T-cell (primary cell): ENCODE measurements at regions not wholly inside any gene's neighbourhood (a gene's known extent, or its start where the extent isn't known, plus 50 kb on each side); places are given as distances from the start of the nearest gene placed in this dataset.
A peak's percentile ranks its signal among the peaks of the same experiment; 100 is the strongest.

Source experiments
- ATAC-seq, 4 experiments: fragments of 200-7000 bp in 3 of 4; fragments of 150-1000 bp in 1 of 4; cut with Tn5 transposase; replicated peaks in 1 of 4; 1 replicate in 3 of 4; 2 replicates in 1 of 4; pipeline ENCODE4 v1.10.0; 2021; ENCODE audit warnings: moderate library complexity in 3 of 4, mild to moderate bottlenecking in 2 of 4, moderate number of reproducible peaks in 1 of 4
- CTCF ChIA-PET, 2 donors: fragments of 300-600 bp; sonication (Branson Sonifier 250); formaldehyde crosslinking; loops; one replicate each; lab custom pipeline; 2022; ENCODE audit warnings: antibody characterized with exemption in 2 of 2; lab: Charles Lee
- POLR2A ChIA-PET, 2 donors: fragments of 300-600 bp; sonication (Branson Sonifier 250); formaldehyde crosslinking; loops; one replicate each; lab custom pipeline; 2022; ENCODE audit warnings: antibody characterized with exemption in 2 of 2; lab: Charles Lee
- DNase-seq, 35 experiments: peaks; one replicate each; pipeline versions ENCODE4 v3.0.0 to v3.0.0-alpha.2; 2013 to 2023
- H3K27ac ChIP-seq: one replicate; pipeline ENCODE4 v1.5.1; 2013; ENCODE audit warnings: low read length
- H3K27me3 ChIP-seq, 2 experiments: replicated peaks in 1 of 2; 1 replicate in 1 of 2; 2 replicates in 1 of 2; pipeline versions ENCODE4 v1.6.1 to v1.7.0; 2013; ENCODE audit warnings: low read length in 1 of 2, mixed read lengths in 1 of 2; ENCODE audit not compliant: control insufficient read depth in 2 of 2, insufficient read depth in 2 of 2; ENCODE audit errors: extremely low read depth in 1 of 2
- H3K36me3 ChIP-seq, 2 donors: 1 replicate in 1 of 2; 2 replicates in 1 of 2; pipeline versions ENCODE4 v1.6.1 to v1.7.0; 2013; ENCODE audit warnings: low read length in 1 of 2; ENCODE audit not compliant: control insufficient read depth in 2 of 2, insufficient read depth in 1 of 2; ENCODE audit errors: extremely low read depth in 1 of 2
- H3K4me1 ChIP-seq, 2 experiments: 1 replicate in 1 of 2; 2 replicates in 1 of 2; pipeline versions ENCODE4 v1.6.1 to v1.7.0; 2013; ENCODE audit warnings: low read length in 2 of 2, mixed read lengths in 1 of 2; ENCODE audit not compliant: insufficient read depth in 2 of 2, control insufficient read depth in 1 of 2; ENCODE audit errors: extremely low read depth in 1 of 2
- H3K4me3 ChIP-seq, 2 donors: 1 replicate in 1 of 2; 2 replicates in 1 of 2; pipeline versions ENCODE4 v1.5.1 to v1.7.0; 2013; ENCODE audit warnings: mild to moderate bottlenecking in 2 of 2, low read length in 1 of 2, moderate library complexity in 1 of 2; ENCODE audit not compliant: control insufficient read depth in 1 of 2; ENCODE audit errors: extremely low read depth in 1 of 2
- H3K9me3 ChIP-seq: 2 replicates; pipeline ENCODE4 v1.7.0; 2013
- H3K27ac Mint-ChIP-seq, 2 donors: one replicate each; pipeline ENCODE4 v1.8.0; 2020 to 2021; ENCODE audit warnings: mild to moderate bottlenecking in 2 of 2, mixed read lengths in 2 of 2
- H3K27me3 Mint-ChIP-seq, 2 donors: one replicate each; pipeline ENCODE4 v1.8.0; 2021 to 2022; ENCODE audit warnings: mixed read lengths in 2 of 2
- H3K36me3 Mint-ChIP-seq: one replicate; pipeline ENCODE4 v1.8.0; 2021; ENCODE audit warnings: mixed read lengths
- H3K4me1 Mint-ChIP-seq, 3 donors: one replicate each; pipeline ENCODE4 v1.8.0; 2020 to 2022; ENCODE audit warnings: mixed read lengths in 3 of 3, mild to moderate bottlenecking in 1 of 3
- H3K4me3 Mint-ChIP-seq, 3 donors: one replicate each; pipeline ENCODE4 v1.8.0; 2020 to 2022; ENCODE audit warnings: mild to moderate bottlenecking in 3 of 3, mixed read lengths in 3 of 3, moderate library complexity in 3 of 3
- H3K9me3 Mint-ChIP-seq, 3 donors: one replicate each; pipeline ENCODE4 v1.8.0; 2020 to 2022; ENCODE audit warnings: mixed read lengths in 3 of 3
- WGBS: methylation state at CpG from one replicate; pipeline ENCODE4 v1.1.5; 2013; ENCODE audit warnings: missing lambda C conversion rate; ENCODE audit not compliant: insufficient coverage; 5-methylcytosine and 5-hydroxymethylcytosine counted together

DNA sequence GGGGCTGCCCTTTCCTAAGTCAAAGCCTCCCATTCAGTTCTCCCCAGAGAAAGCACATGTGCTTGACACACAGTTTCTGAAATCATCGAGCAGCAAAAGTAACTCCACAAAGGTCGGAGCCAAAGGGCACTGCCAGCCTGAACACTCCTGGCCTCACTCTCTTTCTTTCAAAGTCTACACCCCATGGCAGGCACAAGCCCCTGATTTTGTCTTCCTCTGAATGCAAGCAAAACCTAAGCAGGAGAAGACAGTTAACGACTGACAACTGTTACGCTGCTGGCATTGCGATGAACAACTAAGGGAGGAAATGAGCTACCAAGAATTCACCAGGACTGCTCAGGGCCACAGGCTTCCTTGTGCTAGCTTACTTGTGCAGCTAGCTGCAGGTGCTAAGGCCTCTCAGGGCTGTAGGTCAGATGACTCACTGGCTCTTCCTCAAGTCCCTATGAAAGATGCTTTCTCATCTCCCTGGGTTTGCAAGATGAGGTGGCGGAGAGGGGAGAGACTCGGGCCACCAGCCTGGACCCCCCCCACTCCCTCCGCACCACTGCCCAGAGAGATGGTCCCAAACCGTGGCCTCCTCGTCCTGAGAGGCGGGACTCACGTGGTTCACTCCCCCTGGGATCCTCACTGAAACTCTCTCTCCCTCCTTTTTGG lies 208.2 kb downstream of the DLL1 start:
- POLR2A ChIA-PET, result no interaction called here
- DNase-seq (peak in 1 of 35 experiments; percentile 13), ATAC-seq (peak in 2 of 4 experiments; percentile 65 to 68)
- WGBS, result 45% methylated on average over 5 of the region's 12 CpGs
- no peaks in the 10 kb centered on the region for H3K36me3 Mint-ChIP-seq
- H3K27me3 ChIP-seq, result peaks cover 0 to 4% of the 10 kb centered on the region in 2 experiments
- H3K36me3 ChIP-seq, result no peaks in the 10 kb centered on the region
- H3K4me1 ChIP-seq, result peaks cover 0 to 3% of the 10 kb centered on the region in 2 experiments
- H3K9me3 ChIP-seq, result no peaks in the 10 kb centered on the region
- peaks cover 0 to 14% (median 9%) of the 10 kb centered on the region in 3 donors for H3K4me1 Mint-ChIP-seq
- H3K9me3 Mint-ChIP-seq, result no peaks in the 10 kb centered on the region
- H3K27me3 Mint-ChIP-seq, result no peaks in the 10 kb centered on the region
- peak overlapping the region in 1 of 2 donors; percentile 28 for H3K27ac Mint-ChIP-seq
- no peak overlapping the region for H3K4me3 ChIP-seq
- CTCF ChIA-PET, result no interaction called here
- no peak overlapping the region for H3K27ac ChIP-seq
- H3K4me3 Mint-ChIP-seq, result no peak overlapping the region

DNA sequence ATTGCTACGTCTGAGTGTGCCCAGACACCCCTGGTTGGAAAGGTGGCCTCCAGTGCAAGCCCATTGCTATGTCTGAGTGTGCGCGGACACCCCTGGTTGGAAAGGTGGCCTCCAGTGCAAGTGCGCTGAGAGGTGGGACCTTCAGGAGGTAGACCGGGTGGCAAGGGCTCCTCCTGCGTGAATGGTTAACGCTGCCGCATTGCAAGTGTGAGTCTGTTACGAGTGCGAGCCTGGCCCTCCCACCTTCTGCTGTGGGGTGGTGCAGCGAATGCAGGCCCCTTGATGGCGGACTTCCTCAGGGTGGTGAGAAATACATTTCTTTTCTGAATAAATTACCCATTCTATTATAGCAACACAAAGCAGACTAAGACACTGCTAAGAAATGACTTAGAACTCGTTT lies 208.8 kb downstream of the DLL1 start:
- Mint-ChIP-seq H3K36me3 (no peaks in the 10 kb centered on the region), H3K4me3 (no peak overlapping the region), H3K4me1 (peaks cover 0 to 14% (median 9%) of the 10 kb centered on the region in 3 donors), H3K27ac (no peak overlapping the region), H3K9me3 (no peaks in the 10 kb centered on the region), H3K27me3 (no peaks in the 10 kb centered on the region)
- Histone ChIP-seq H3K9me3 (no peaks in the 10 kb centered on the region), H3K4me1 (peaks cover 0 to 3% of the 10 kb centered on the region in 2 experiments), H3K36me3 (no peaks in the 10 kb centered on the region), H3K27me3 (peaks cover 0 to 4% of the 10 kb centered on the region in 2 experiments), H3K4me3 (no peak overlapping the region), H3K27ac (no peak overlapping the region)
- ChIA-PET POLR2A (no interaction called here), CTCF (no interaction called here)
- DNase-seq (peak in 1 of 35 experiments; percentile 19), ATAC-seq (no peak)
- WGBS, result 92% methylated on average over 6 of the region's 13 CpGs

DNA sequence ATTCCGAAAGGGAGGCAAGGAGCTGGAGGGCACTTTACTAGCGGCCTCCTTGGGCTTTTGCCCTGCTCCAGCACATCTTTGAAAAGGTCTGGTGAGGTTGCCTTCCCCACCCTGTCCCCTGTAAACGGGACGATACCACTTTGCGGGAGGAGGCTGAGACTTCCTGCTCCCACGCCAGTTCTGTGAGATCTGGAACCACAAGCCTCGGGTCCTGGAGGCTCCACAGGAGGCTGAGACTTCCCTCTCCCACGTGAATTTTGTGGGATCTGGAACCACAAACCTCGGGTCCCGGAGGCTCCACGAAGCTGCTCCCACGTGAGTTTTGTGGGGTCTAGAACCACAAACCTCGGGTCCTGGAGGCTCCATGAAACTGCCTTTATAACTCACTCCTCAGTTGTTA lies 209.3 kb downstream of the DLL1 start:
- Histone ChIP-seq H3K27ac (no peak overlapping the region), H3K4me3 (no peak overlapping the region), H3K4me1 (peaks cover 0 to 3% of the 10 kb centered on the region in 2 experiments), H3K9me3 (no peaks in the 10 kb centered on the region), H3K36me3 (no peaks in the 10 kb centered on the region), H3K27me3 (peaks cover 0 to 4% of the 10 kb centered on the region in 2 experiments)
- no peak overlapping the region for H3K27ac Mint-ChIP-seq
- WGBS, result 35% methylated on average over 10 of the region's 13 CpGs
- no peaks in the 10 kb centered on the region for H3K36me3 Mint-ChIP-seq
- POLR2A ChIA-PET, result no interaction called here
- H3K4me3 Mint-ChIP-seq, result no peak overlapping the region
- peaks cover 0 to 11% (median 9%) of the 10 kb centered on the region in 3 donors for H3K4me1 Mint-ChIP-seq
- CTCF ChIA-PET, result no interaction called here
- no peak for DNase-seq
- no peak for ATAC-seq
- no peaks in the 10 kb centered on the region for H3K9me3 Mint-ChIP-seq
- no peaks in the 10 kb centered on the region for H3K27me3 Mint-ChIP-seq

DNA sequence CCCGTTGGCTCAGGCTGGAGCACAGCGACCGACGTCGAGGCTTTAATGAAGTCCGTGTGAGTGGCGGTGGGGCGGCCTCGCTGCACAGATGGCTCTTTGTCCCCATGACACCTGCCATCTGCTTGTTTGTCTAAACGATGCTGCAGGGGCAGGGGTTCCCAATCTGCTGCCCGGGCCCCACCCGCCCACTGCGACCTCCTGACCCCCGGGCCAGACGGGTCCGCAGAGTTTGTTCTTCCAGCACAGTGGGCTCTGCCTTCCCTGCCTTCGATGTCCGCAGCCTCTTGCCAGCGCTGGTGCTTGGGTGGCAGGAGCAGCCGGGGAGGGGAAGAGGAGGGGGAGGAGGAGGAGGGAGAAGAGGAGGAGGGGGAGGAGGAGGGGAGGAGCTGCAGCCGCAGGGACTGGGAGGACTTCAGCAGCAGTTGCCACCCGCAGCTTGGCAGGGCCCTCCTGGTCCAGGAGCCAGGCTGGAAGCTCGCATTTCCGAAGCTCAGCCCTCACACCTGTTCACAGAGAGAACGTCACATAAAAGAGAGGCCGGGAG lies 210.0 kb downstream of the DLL1 start:
- DNase-seq (peak in 1 of 35 experiments; percentile 16), ATAC-seq (no peak)
- H3K4me1 ChIP-seq, result peaks cover 0 to 3% of the 10 kb centered on the region in 2 experiments
- no peaks in the 10 kb centered on the region for H3K36me3 Mint-ChIP-seq
- no peak overlapping the region for H3K4me3 Mint-ChIP-seq
- no peak overlapping the region for H3K4me3 ChIP-seq
- H3K27me3 Mint-ChIP-seq, result no peaks in the 10 kb centered on the region
- H3K27me3 ChIP-seq, result peaks cover 0 to 4% of the 10 kb centered on the region in 2 experiments
- no peaks in the 10 kb centered on the region for H3K9me3 Mint-ChIP-seq
- H3K9me3 ChIP-seq, result no peaks in the 10 kb centered on the region
- ChIA-PET POLR2A (no interaction called here), CTCF (no interaction called here)
- 94% methylated on average over 17 of the region's 26 CpGs for WGBS
- H3K27ac ChIP-seq, result no peak overlapping the region
- H3K4me1 Mint-ChIP-seq, result peaks cover 0 to 7% (median 6%) of the 10 kb centered on the region in 3 donors
- H3K27ac Mint-ChIP-seq, result no peak overlapping the region
- no peaks in the 10 kb centered on the region for H3K36me3 ChIP-seq

DNA sequence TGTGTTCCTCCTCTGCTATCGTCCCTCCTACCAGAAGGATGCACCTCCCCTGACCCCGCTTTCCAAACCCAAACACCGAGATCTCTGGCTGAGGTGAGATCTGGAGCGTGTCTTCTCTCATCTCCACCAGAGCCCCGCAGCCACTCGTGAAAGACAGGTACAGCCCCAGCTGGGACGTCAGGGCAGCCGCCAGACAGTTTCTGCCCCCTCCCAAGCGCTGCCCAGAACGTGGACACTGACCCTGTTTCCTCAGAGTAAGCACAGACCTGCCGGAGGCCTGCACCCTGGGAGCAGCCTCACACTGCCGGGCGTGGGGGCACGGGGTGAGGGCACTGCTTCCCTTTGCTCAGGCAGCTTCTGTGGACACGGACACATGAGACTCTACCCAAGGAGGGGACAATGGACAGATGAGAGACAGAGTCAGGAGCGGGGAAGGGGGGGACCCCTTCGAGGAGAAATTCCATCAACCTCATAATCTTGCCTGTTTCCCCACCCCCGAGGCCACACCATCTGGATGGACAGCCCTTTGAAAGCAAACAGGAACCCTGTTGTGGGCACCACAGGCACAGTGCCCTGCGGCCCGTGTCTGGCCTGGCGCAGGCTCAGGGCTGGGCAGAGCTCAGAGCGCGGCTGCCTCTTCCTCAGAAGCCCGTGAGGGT lies 210.6 kb downstream of the DLL1 start:
- Mint-ChIP-seq H3K4me3 (no peak overlapping the region), H3K9me3 (no peaks in the 10 kb centered on the region), H3K4me1 (peaks cover 0 to 6% (median 6%) of the 10 kb centered on the region in 3 donors), H3K36me3 (no peaks in the 10 kb centered on the region), H3K27ac (no peak overlapping the region), H3K27me3 (no peaks in the 10 kb centered on the region)
- no peak overlapping the region for H3K4me3 ChIP-seq
- WGBS, result 89% methylated on average over 21 of the region's 24 CpGs
- no peaks in the 10 kb centered on the region for H3K36me3 ChIP-seq
- peaks cover 0 to 4% of the 10 kb centered on the region in 2 experiments for H3K27me3 ChIP-seq
- H3K9me3 ChIP-seq, result no peaks in the 10 kb centered on the region
- DNase-seq (peak in 1 of 35 experiments; percentile 17), ATAC-seq (no peak)
- ChIA-PET CTCF (no interaction called here), POLR2A (no interaction called here)
- no peak overlapping the region for H3K27ac ChIP-seq
- peaks cover 0 to 3% of the 10 kb centered on the region in 2 experiments for H3K4me1 ChIP-seq

DNA sequence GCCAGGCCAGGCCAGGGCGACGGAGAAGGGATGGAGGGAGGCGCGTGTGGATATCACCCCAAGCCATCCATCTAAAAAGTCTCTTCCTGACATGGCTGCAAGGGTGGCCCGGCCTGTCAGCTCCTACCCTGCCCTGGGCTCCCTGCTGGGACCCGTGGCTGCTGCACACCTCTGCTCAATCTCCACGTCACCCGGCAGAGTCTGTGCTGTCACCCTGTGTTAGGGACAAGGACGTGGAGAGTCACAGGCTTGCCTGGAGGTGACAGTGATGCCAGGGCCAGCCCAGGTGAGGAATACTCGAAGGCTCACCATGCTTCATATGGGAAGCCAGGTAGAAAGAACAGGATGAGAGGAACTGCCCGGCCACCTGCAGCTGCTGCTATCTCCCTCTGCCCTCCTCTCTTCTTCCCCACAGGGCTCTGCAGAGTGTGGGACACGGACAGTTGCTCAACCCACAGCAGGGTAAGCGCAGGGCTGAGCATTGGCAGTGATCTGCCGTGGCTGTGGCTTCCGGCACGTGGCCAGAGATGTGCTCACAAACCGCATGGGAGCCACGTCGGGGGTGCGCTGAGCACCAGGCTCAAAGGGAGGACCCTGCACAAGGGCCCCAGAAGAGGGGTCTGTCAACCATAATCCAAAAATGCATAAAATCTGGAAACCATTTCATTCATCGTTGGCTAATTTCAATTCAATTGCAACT lies 214.3 kb downstream of the DLL1 start:
- ChIA-PET POLR2A (no interaction called here), CTCF (no interaction called here)

More for the DNA sequence above, 214.3 kb downstream of the DLL1 start:
- DNase-seq (peak in 1 of 35 experiments; percentile 12), ATAC-seq (no peak)
- Mint-ChIP-seq H3K36me3 (no peaks in the 10 kb centered on the region), H3K27me3 (peaks cover 4 to 9% of the 10 kb centered on the region in 2 donors), H3K4me1 (no peaks in the 10 kb centered on the region), H3K27ac (no peak overlapping the region), H3K4me3 (no peak overlapping the region), H3K9me3 (no peaks in the 10 kb centered on the region)
- 89% methylated on average over 9 of the region's 21 CpGs for WGBS
- H3K27me3 ChIP-seq, result peaks cover 0 to 4% of the 10 kb centered on the region in 2 experiments
- no peak overlapping the region for H3K27ac ChIP-seq
- no peak overlapping the region for H3K4me3 ChIP-seq
- H3K9me3 ChIP-seq, result no peaks in the 10 kb centered on the region
- peaks cover 0 to 3% of the 10 kb centered on the region in 2 experiments for H3K4me1 ChIP-seq
- no peaks in the 10 kb centered on the region for H3K36me3 ChIP-seq
